ENCODE measurements at regions not wholly inside any gene's neighbourhood (a gene's known extent, or its start where the extent isn't known, plus 50 kb on each side); places are given as distances from the start of the nearest gene placed in this dataset.

DNA sequence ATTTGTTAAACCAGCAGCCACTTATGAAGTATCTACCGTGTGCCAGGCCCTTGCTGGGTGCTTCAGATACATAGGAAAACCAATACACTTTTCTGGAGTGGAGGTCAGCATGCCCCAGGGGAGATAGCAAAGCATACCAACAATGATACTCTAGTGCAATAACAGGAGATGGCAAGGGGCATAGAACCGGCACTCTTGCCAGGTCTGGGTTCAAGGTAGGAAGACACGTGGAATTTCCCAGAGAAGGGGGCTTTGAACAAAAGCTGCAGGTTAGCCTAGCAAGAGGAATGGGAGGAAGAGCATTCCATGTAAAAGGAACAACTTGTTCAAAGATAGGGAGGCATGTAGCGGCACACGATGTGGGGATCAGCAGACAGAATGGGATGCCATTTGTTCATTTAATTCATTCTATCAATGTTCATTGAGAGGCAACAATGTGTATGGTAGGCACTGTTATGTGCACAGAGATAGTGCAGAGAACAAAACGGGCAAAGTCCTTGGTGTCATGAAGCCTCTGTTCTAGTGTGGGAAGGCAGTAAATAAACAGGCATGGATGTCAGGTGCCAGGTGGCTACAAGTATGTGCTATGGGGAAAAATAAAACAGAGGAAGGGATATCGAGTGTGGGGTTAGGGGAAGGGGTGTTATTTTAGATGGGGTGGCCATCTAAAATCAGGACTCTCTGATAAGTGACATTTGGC lies 162.6 kb upstream of the E2F8 start:
- no peak for DNase-seq (ENCODE audit: low read depth in 3 of 3)

DNA sequence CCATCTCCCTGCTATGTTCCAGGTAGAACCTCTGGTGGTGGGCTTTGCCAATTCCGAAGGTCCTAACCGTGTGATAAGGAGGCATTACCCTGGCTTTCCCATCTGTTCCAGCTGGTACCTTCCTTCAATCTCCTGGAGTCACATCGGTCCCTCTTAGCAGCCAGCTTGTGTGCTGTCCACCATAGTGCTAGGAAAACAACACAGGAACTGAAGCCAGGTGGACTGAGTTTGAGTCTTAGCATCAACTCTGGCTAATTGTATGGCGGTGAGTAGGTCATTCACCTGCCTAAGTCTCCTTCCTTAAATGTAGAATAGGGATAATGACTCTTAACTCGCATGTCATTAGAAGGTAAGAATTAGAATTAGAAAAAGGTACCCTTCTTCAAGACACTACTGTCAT lies 159.6 kb upstream of the E2F8 start:
- DNase-seq (ENCODE audit: low read depth in 3 of 3): no peak

DNA sequence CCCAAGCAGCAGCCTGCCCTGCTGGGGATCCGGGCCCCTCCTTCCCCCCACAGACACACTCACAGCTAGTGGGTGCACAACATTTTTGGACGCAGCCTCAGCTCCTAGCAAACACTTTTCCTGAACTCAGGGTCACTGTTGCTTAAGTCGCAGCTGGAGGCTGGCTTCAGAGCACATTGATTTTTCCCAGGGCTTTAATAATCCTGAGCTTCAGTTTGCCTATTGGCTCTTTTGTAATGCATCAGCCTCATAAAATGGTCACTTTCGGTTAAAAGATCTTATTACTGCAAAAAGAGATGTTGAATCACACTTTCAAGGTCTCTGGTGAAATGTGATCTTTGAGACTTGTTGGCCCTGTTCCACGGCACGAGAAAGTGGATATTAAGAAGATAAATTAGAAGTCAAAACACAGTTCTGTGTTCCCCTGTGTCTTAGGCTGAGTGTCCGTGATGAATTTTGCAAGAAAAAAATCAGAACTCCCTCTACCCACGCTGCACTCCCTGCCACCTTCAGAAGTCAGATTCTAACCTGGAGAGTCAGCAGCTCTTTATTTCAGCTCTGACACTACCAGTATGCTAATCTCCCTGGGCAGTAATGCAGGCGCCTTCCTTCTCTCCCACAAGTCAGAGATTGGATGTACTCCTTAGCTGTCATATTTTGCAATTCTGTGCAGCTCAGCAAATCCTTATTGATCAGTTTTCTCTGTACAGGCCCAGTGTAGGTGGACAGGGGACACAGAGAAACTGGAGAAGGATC lies 158.2 kb upstream of the E2F8 start:
- DNase-seq (ENCODE audit: low read depth in 3 of 3): no peak

DNA sequence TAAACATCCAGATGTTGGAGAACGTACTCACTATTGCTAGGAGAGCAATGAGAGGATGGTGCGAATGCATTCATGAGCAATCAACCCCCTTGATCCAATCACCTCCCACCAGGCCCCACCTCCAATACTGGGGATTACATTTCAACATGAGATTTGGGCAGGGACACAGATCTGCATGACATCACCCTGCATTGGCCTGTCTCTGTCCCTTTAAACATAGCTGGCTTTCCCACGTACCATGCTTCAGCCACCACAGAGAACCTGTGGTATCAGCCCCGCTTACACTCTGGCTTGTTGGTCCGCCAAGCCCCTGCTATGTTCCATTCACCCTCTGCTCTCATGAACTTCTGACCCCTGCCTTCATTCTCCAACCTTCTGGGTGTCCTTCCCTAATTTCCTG lies 157.5 kb upstream of the E2F8 start:
- DNase-seq (ENCODE audit: low read depth in 3 of 3): no peak

DNA sequence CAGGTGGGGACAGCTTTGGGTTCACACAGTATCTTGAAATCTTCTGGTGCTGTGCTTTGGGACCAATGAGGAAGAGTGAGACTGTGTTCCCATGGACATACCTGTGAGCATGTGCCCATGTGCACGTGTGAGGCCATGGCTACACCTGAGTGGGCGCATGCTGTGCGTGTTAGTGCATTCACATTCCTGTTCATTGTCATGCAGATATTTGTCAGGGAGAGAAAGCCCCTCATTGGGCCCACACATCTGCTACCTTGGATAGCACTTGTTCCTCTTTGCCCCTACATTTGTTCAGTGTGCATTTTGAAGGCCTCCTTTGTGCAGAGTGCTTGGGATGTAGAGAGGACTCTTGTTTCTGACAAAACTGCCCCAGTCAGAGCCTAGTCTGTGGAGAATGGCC lies 154.3 kb upstream of the E2F8 start:
- DNase-seq (ENCODE audit: low read depth in 3 of 3): no peak

DNA sequence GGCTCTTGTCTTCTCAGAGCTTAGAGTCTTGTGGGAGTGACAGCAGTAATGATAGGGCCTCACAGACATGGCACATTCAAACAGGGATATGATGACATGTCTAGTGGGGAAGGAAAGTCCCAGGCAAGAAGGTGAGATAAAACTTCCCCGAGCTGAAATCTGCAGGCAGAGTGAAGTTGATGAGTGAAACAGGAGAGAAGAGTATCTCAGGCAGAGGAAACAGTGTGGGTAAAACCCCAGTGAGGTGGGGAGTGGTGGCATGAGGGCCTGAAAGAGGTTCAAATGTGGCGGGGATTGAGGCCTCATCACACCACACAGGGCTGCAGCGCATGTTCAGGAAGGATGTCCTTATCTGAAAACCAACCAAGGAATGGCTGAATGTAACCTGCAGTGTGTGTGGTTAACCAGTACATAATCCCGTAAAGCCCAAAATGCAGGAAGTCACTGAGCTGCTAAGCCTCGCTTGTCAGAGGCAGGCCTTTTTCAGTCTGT lies 153.8 kb upstream of the E2F8 start:
- DNase-seq (ENCODE audit: low read depth in 3 of 3): no peak

DNA sequence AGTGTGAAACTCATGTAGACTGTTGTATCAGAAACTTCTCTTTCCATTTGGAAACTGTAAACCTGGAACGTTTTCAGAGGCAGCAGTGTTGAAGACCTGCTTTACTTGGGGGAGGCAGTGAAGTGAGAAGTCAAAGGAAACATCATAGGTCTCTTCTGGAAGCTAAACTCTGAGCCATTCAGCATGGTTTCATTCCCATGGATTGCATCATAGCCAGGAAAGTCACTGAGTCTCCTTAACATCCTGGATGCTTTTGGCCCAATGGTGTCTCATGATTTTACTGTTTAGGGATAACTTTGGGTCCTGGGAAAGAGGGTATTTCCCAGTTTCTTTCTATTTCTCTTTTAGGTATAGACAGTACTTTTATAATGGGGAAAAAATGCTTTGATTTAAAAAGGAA lies 153.2 kb upstream of the E2F8 start:
- DNase-seq (ENCODE audit: low read depth in 3 of 3): no peak

DNA sequence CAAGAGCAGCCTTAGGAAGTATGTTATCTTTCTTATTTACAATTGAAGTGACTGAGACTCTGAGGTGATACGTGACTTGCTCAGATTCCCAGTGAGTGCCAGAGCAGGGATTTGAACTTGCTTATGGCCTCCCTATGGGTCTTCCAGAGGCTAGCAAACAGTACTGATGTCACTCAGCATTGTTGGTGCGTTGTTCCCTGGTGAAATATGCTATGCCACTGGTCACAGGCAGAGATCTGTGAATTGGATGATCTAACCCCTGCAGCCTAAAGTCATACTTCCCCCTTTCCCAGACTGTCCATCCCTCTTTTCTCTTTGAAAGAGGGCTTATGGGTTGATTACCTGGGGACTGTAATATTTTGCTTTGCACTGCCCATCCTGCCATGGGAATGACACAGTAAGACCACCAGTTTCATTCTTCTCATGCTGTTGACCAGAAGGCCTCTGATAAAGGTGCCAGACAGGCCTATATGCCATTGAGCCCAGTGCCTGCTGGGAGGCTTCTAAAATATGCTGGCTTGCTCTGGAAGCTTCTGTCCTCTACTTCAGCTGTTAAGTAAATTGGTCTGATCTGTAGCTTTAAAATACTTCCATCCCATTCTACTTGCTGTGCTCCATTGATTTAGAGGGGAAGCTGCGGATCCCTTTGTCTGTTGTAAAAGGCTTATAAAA lies 152.2 kb upstream of the E2F8 start:
- DNase-seq (ENCODE audit: low read depth in 3 of 3): no peak

DNA sequence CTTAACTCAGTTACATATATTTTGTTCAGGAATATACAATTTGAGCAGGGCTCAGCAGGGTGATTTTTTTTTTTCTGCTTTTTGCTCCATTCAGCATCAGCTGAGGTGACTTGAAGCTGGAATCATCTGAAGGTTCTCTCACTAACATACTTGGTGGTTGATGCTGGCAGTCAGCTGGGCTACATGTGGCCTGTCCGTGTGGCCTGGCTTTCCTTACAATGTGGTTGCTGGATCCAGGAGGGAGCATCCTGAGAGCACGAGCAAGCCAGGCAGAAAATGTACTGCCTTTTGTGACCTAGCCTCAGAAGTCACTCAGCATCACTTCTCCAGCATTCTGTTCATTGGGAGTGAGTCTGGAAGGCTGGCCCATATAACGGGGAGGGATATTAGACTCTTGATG lies 151.6 kb upstream of the E2F8 start:
- no peak for DNase-seq (ENCODE audit: low read depth in 3 of 3)

DNA sequence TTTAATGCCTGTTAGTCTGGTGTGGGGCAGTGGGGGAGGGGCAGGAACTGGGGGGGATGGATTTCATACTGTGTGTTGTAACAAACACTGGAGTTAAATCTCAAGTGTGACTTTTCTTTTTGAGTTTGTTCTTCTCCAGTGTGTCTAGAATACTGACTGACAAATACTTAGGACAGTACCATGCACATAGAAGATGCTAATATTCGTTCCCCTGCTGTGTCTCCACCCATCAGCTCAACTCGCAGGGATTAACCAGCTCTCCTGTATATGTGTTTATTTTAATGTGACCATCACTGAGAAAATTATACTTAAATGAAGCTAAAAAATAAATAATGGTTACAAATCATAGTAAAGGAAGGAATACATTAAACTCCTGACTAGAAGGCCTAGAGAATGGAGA lies 150.9 kb upstream of the E2F8 start:
- DNase-seq (ENCODE audit: low read depth in 3 of 3): no peak

DNA sequence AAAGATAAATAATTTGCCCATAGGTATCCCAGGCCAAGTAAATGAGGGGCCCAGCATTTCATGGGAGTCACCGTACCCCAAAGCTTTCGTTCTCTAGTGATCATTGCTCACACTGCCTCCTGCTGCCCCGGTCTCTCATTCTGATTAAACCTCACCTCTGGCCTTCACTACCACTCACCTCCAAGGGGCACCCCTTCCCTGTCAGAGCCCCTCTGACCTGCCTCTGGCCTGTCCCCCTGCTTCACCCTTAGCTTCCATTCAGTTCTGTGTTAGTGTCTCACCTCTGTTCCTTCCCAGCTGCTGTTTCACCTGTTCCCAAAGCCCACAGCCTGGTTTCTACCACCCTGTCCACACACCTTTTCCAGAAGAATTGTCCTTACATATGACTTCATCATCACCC lies 150.3 kb upstream of the E2F8 start:
- no peak for DNase-seq (ENCODE audit: low read depth in 3 of 3)

DNA sequence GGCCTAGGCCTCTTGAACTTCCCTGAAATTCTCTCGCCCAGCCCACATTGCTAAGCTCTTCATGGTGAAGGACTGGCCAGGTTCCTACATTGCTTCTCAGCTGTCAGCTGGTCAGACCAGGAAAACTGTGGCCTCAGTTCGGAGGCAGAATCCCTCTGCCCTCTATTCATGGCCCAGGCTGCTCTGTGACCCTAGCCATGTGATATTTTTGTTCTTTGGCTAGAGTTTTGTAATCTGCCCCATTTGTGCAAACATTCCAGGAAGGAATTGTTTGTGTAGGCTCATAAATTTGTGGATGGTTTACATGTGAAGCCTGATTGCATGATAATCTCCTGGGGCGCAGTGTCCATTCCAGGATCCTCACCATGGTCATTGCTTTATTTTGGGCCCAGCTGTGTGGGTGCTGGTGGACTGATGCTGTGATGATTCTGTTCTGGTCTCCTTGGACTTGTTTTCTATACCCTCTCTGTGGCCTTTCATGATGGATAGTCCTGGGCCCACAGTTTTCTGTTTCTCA lies 149.1 kb upstream of the E2F8 start:
- DNase-seq (ENCODE audit: low read depth in 3 of 3): no peak

DNA sequence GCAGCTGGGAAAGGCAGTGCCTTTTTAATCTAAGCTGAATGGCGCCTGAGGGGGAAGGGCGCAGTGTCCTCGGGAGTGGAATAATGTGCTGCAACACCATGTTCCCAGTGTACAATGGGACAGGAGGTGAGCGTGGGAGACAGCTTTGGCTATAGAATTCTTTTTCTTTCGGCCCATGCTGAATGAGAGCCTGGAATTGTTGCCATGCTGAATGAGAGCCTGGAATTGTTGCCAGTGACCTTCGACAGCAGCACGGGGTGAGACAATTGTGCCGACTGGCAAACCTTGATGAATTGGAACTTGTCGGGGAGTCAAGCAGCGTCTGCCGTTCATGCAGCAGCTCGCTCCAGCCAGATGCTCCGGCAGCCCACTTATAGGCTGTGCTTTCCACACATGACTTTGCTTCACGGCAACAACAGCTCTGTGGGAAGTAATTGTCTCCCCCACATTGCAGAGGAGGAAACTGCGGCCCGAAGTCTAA lies 141.4 kb upstream of the E2F8 start:
- DNase-seq (ENCODE audit: low read depth in 3 of 3): no peak

DNA sequence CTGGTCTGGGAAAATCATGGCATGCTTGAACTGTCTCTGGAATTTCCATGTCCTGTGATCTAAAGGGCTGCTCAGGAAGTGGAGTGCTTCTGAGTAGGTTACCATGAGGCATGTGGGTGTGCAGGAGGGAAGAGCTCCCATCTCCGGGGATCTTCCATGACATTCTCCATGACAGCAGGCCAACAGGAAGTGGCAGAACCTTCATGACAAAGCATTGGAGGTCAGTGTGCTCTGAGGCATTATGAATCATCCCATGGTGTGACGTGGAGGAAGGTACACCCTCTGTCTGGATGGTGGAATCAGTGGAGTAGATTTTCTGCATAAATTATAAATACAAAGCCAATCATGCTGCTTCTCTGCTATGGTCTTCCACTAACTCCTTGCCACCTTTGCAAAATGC lies 139.6 kb upstream of the E2F8 start:
- DNase-seq (ENCODE audit: low read depth in 3 of 3): no peak

DNA sequence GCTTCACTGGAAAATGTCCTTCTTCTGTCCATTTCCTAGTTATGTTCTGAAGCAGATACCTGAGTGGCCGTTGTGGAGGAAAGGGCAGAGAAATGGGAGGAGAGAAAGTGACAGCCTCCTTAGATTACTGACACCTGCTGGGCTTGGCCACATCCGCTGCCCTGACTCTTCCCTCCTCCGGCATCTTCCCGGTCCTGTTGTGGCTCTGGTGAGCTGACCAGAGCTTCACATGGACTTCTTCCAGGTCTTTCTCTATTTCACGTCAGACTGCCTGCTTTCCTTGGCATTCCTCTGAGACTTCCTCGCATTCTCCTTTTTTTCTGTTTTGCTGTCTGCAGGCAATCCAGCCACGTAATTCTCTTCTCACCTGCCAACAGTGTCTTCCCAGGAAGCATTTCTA lies 138.7 kb upstream of the E2F8 start:
- DNase-seq (ENCODE audit: low read depth in 3 of 3): no peak

DNA sequence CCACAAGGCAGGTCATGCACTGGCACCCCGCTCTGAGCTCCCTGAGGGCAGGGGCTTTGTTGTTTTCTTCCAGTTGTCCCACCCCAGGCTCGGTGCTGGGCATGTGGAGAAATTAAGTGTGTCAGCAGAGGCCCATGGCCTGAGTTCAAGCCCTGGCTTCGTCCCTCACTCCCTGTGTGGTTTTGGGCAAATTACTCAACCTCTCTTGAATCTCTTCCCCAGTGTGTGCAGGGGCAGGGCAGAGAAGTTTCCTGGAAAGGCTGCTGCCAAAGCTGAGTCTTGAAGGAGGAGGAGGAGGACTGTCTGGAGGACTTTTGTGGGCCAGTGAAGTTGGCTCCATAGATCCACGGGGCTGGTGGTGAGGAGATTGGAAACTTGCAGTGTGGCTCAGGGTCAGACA lies 138.1 kb upstream of the E2F8 start:
- DNase-seq (ENCODE audit: low read depth in 3 of 3): no peak

DNA sequence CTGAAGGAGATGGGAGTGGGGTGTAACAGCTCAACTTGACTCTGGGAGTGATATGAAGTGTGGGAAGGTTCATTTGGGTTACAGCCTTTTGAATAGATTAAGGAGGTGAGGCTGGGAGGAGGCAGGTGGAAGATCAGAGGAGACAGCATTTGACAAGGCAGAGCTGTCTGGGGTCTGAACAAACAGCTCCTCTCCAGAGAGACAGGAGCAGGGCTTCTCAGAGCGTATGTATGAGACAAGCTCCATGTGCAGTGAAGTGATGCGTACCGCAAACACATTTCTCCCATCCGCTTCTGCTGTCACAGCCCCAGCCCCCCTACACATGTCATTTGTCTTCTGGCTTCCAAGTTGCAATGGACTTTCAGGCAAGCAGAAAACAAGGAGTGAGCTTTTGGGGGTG lies 137.1 kb upstream of the E2F8 start:
- DNase-seq (ENCODE audit: low read depth in 3 of 3): no peak

DNA sequence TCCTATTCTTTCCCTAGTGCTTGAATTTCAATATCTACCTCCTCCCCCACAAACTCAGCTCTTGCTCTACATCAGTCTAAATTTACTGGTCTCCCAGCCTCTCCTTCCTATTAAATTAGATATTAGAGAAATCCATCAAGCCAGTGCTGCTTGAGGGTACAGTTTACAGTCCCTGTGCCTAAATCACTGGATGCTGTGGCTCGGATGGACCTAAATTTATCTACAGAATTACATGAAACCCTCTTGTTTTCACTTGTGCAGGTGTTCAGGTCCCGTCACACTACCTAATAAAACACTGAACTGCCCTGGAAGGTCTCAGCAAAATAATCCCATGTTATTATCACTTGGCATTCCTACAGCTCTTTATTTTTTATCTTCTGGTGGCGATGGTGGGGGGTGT lies 134.7 kb upstream of the E2F8 start:
- no peak for DNase-seq (ENCODE audit: low read depth in 3 of 3)

DNA sequence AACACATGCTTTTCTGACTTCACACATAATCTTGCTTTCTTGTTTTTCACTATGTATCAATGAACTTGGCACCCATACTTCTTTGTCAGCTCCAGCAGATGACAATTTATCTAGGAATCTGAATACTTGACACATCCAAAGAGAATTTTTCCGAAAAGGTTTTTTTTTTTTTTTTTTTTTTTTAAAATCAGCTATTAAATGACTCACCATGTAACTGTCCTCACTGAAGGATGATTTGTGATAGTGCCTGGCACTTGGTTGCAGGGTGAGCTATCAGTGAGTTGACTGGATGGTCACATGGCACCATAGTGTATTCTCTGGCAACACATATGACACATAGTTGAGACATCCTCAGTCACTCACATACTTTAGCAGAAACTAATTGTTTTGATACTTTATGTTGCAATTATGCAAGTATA lies 133.4 kb upstream of the E2F8 start:
- no peak for DNase-seq (ENCODE audit: low read depth in 3 of 3)

DNA sequence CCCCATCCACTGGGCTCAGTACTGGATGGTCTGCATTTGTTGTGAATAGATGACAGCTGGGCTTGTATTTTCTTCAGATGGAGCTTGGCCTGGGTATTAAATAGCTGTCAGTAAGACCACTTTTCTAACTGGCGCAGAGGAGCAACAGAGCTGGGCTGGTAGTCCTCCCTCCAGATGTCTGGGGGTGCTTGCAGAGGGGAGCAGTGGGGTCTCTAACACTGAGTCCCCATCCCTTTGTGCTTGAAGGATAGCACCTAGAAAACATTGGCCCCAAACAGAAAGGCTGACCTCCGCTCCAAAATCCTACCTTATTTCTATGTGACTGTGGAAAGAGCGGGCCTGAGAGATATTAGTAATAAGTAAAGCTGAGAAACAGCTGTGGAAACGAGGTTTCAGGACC lies 131.6 kb upstream of the E2F8 start:
- no peak for DNase-seq (ENCODE audit: low read depth in 3 of 3)

DNA sequence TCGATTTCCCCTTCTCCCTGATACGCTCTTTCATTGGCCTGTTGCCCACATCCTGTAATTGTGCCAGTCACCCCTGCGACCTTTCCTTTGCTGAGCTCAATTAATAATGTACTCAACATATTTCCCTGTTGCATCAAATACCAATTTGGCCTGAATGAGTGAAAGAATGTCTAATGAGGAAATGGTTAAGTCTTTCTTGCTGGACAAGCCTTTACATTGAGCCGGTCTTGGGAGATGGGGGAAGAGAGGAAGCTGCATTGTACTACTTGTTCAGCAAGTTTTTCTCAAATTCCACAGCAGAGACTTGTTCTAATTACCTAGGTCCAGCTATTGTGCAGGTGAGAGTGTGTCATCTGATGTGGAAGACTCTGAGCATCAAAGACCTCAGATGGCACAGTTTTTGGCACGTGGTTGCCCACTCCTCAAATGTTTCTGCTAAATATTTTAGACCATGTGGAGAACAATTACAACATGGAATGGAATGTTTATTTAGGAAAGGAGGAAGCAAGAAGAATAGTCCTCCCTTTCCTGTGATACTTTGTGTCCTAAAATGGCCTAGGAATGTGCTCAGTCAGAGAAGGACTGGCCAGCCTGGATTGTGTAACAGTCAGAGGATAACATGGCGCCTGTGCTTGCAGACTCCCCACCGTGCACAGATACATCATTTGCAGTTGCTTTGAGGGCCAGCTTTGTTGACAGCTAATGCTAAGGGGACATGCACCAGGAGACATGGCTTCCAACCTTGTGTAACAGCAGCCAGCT lies 129.5 kb upstream of the E2F8 start:
- DNase-seq (ENCODE audit: low read depth in 3 of 3): no peak

All from stimulated activated CD4-positive, alpha-beta T cell treated with anti-CD3 and anti-CD28 coated beads, TNF-alpha, amount 100 ng/mL, for 4 hours (primary cell).